Body of pancreas (tissue), 4 donors: ENCODE measurements at regions not wholly inside any gene's neighbourhood (a gene's known extent, or its start where the extent isn't known, plus 50 kb on each side); places are given as distances from the start of the nearest gene placed in this dataset.

Source experiments
- ATAC-seq: fragments of 150-250 bp; one replicate; pipeline ENCODE4 v1.9.1; 2016
- DNase-seq, 4 donors: peaks; one replicate each; pipeline ENCODE4 v3.0.0-alpha.2; 2019
- H3K27ac ChIP-seq, 4 donors: fragments of 200-600 bp; sonication (generic); 1 replicate in 3 of 4; 2 replicates in 1 of 4; pipeline versions ENCODE4 v1.5.1 to v1.6.1; 2016 to 2019; ENCODE audit warnings: mild to moderate bottlenecking in 1 of 4, mixed read lengths in 1 of 4, moderate library complexity in 1 of 4
- H3K27me3 ChIP-seq, 2 donors: fragments of 200-600 bp; sonication (generic); one replicate each; pipeline ENCODE4 v1.6.0; 2016; ENCODE audit warnings: mild to moderate bottlenecking in 1 of 2
- H3K36me3 ChIP-seq, 2 donors: fragments of 200-600 bp; sonication (generic); replicated peaks in 1 of 2; 2 replicates each; pipeline ENCODE4 v1.5.1; 2016; ENCODE audit warnings: low read depth in 2 of 2; ENCODE audit not compliant: insufficient read depth in 1 of 2
- H3K4me1 ChIP-seq: fragments of 200-600 bp; sonication (generic); one replicate; pipeline ENCODE4 v1.6.0; 2016
- H3K4me3 ChIP-seq, 2 donors: fragments of 200-600 bp; sonication (generic); 1 replicate in 1 of 2; 2 replicates in 1 of 2; pipeline ENCODE4 v1.5.1; 2016 to 2019
- H3K9me3 ChIP-seq, 3 donors: fragments of 200-600 bp; sonication (generic); 1 replicate in 2 of 3; 2 replicates in 1 of 3; pipeline ENCODE4 v1.5.1; 2016
- CTCF ChIP-seq, 7 experiments: fragments of 450-650 bp in 4 of 7; fragments of 200-600 bp in 3 of 7; sonication (generic) in 3 of 7; IDR thresholded peaks; one replicate each; pipeline ENCODE4 v1.5.1; 2016 to 2019; ENCODE audit warnings: antibody characterized with exemption in 7 of 7
- POLR2A ChIP-seq, 3 donors: fragments of 450-650 bp; IDR thresholded peaks; one replicate each; pipeline ENCODE4 v1.6.1; 2016; ENCODE audit warnings: antibody characterized with exemption in 3 of 3, mild to moderate bottlenecking in 2 of 3
- WGBS, 2 donors: methylation state at CpG; one replicate each; pipeline ENCODE4 v1.1.5; 2017; 5-methylcytosine and 5-hydroxymethylcytosine counted together
- intact Hi-C: fragments of 100-400 bp; cut with DNase I; formaldehyde crosslinking; loops from one replicate; pipeline ENCODE4 v1.15.1; 2023

- H3K27ac ChIP-seq = no peak overlapping the region
- intact Hi-C loops = no loop called here
- DNase-seq = no peak
Observed at GRCh38 chr5:92907938-92908606, 672.9 kb downstream of the NR2F1-AS1 start.

GRCh38 chr5:92906798-92907376 is 674.1 kb downstream of the NR2F1-AS1 start:
- Histone ChIP-seq H3K4me1 (no peaks in the 10 kb centered on the region), H3K36me3 (no peaks in the 10 kb centered on the region), H3K27me3 (no peaks in the 10 kb centered on the region), H3K9me3 (no peaks in the 10 kb centered on the region), H3K27ac (no peak overlapping the region), H3K4me3 (no peak overlapping the region)
- DNase-seq (no peak), ATAC-seq (no peak)
- TF ChIP-seq POLR2A (IDR thresholded peaks at IDR 0.05) (no peak), CTCF (IDR thresholded peaks at IDR 0.05) (no peak)
- intact Hi-C loops = no loop called here
- 71% methylated on average over 6 of the region's 6 CpGs for WGBS, 2 donors

More at GRCh38 chr5:92907938-92908606, 672.9 kb downstream of the NR2F1-AS1 start:
- no peaks in the 10 kb centered on the region for H3K9me3 ChIP-seq
- 60 to 67% methylated on average over 2 of the region's 2 CpGs for WGBS, 2 donors
- no peaks in the 10 kb centered on the region for H3K36me3 ChIP-seq
- no peak for ATAC-seq
- H3K4me3 ChIP-seq = no peak overlapping the region
- TF ChIP-seq CTCF (IDR thresholded peaks at IDR 0.05) = no peak
- no peak for TF ChIP-seq POLR2A (IDR thresholded peaks at IDR 0.05)
- no peaks in the 10 kb centered on the region for H3K27me3 ChIP-seq
- no peaks in the 10 kb centered on the region for H3K4me1 ChIP-seq

GRCh38 chr5:92904021-92904420 is 677.0 kb downstream of the NR2F1-AS1 start:
- ATAC-seq = no peak
- intact Hi-C loops = no loop called here
- TF ChIP-seq CTCF (IDR thresholded peaks at IDR 0.05) (no peak), POLR2A (IDR thresholded peaks at IDR 0.05) (no peak)
- no peak for DNase-seq
- Histone ChIP-seq H3K4me1 (no peaks in the 10 kb centered on the region), H3K36me3 (no peaks in the 10 kb centered on the region), H3K27ac (no peak overlapping the region), H3K9me3 (no peaks in the 10 kb centered on the region), H3K4me3 (no peak overlapping the region), H3K27me3 (no peaks in the 10 kb centered on the region)
- 47 to 60% methylated on average over 3 of the region's 3 CpGs for WGBS, 2 donors

- Histone ChIP-seq H3K27ac (no peak overlapping the region), H3K4me3 (no peak overlapping the region), H3K27me3 (no peaks in the 10 kb centered on the region), H3K36me3 (no peaks in the 10 kb centered on the region), H3K4me1 (no peaks in the 10 kb centered on the region), H3K9me3 (no peaks in the 10 kb centered on the region)
- 61 to 66% methylated on average over 4 of the region's 4 CpGs for WGBS, 2 donors
- intact Hi-C loops = no loop called here
- TF ChIP-seq CTCF (IDR thresholded peaks at IDR 0.05) (no peak), POLR2A (IDR thresholded peaks at IDR 0.05) (no peak)
- ATAC-seq = no peak
- DNase-seq = no peak
Observed at GRCh38 chr5:92899611-92900010, 681.4 kb downstream of the NR2F1-AS1 start.

GRCh38 chr5:92896722-92897121 is 684.3 kb downstream of the NR2F1-AS1 start:
- H3K4me3 ChIP-seq = no peak overlapping the region
- no peak overlapping the region for H3K27ac ChIP-seq
- intact Hi-C loops = no loop called here
- TF ChIP-seq POLR2A (IDR thresholded peaks at IDR 0.05) (no peak), CTCF (IDR thresholded peaks at IDR 0.05) (no peak)
- DNase-seq (no peak), ATAC-seq (no peak)
- H3K27me3 ChIP-seq = no peaks in the 10 kb centered on the region
- H3K4me1 ChIP-seq = no peaks in the 10 kb centered on the region
- H3K9me3 ChIP-seq = no peaks in the 10 kb centered on the region
- no peaks in the 10 kb centered on the region for H3K36me3 ChIP-seq
